Epithelial cell of esophagus (primary cell): ENCODE measurements at regions not wholly inside any gene's neighbourhood (a gene's known extent, or its start where the extent isn't known, plus 50 kb on each side); places are given as distances from the start of the nearest gene placed in this dataset.

Source experiments
- DNase-seq: peaks from one replicate; pipeline ENCODE4 v3.0.0; 2010; ENCODE audit warnings: low read depth
- H3K4me3 ChIP-seq: 2 replicates; pipeline ENCODE4 v1.5.1; 2011; ENCODE audit warnings: mild to moderate bottlenecking, low read length, control low read depth
- TF ChIP-seq, protein P1 (sequence below): IDR thresholded peaks from 2 replicates; pipeline ENCODE4 v1.5.1; 2011; ENCODE audit warnings: low read depth, mild to moderate bottlenecking, low read length, control low read depth, inconsistent platforms; ENCODE audit not compliant: insufficient read depth; ENCODE audit errors: missing control alignments

GRCh38 chr6:126574301-126574700, 234.4 kb downstream of the CENPW start:
- no peak for DNase-seq
- H3K4me3 ChIP-seq: no peak overlapping the region
- TF ChIP-seq, protein P1, sequence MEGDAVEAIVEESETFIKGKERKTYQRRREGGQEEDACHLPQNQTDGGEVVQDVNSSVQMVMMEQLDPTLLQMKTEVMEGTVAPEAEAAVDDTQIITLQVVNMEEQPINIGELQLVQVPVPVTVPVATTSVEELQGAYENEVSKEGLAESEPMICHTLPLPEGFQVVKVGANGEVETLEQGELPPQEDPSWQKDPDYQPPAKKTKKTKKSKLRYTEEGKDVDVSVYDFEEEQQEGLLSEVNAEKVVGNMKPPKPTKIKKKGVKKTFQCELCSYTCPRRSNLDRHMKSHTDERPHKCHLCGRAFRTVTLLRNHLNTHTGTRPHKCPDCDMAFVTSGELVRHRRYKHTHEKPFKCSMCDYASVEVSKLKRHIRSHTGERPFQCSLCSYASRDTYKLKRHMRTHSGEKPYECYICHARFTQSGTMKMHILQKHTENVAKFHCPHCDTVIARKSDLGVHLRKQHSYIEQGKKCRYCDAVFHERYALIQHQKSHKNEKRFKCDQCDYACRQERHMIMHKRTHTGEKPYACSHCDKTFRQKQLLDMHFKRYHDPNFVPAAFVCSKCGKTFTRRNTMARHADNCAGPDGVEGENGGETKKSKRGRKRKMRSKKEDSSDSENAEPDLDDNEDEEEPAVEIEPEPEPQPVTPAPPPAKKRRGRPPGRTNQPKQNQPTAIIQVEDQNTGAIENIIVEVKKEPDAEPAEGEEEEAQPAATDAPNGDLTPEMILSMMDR: no peak

DNA sequence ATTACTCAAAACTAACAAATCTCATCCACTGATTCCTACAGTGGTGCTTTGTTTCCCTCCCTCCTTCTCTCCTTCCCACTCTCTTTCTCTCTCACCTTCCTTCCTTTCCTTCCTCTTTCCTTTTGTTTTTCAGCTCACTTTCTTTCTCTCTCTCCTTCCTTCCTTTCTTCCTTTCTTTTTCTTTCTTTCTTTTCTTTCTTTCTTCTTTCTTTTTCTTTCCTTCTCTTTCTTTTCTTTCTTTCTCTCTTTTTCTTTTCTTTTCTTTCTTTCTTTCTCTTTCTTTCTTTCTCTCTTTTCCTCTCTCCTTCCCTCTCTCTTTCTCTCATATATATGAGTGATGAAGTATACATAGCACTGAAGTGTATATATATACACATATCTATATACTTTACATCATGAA, 241.4 kb downstream of the CENPW start:
- TF ChIP-seq, protein P1: no peak
- no peak overlapping the region for H3K4me3 ChIP-seq
- no peak for DNase-seq

- no peak for DNase-seq
- TF ChIP-seq, protein P1: no peak
- no peak overlapping the region for H3K4me3 ChIP-seq
Measured at GRCh38 chr6:126600258-126600916, 260.5 kb downstream of the CENPW start.

GRCh38 chr6:126603410-126603809, 263.5 kb downstream of the CENPW start:
- no peak overlapping the region for H3K4me3 ChIP-seq
- TF ChIP-seq, protein P1: no peak
- no peak for DNase-seq

GRCh38 chr6:126605089-126605488, 265.2 kb downstream of the CENPW start:
- H3K4me3 ChIP-seq: no peak overlapping the region
- TF ChIP-seq, protein P1: no peak
- no peak for DNase-seq

DNA sequence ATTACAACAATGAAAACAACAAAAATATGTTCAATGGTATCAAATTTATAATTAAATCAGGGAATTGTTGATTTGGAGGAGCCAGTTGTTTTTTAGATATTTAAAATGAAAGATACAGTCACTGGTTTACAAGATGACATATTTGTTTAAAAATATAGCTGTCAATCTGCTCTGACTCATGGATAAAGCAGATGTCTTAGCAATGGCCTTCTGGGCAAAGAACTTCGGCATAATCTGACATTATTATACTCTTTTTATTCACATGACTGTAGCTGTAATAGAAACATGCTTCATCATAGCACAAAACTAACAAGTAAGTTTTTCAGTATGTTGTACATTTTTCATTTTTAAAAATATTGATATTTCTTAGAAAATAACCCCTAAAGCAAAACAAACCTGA, 267.4 kb downstream of the CENPW start:
- no peak overlapping the region for H3K4me3 ChIP-seq
- no peak for DNase-seq
- TF ChIP-seq, protein P1: no peak

DNA sequence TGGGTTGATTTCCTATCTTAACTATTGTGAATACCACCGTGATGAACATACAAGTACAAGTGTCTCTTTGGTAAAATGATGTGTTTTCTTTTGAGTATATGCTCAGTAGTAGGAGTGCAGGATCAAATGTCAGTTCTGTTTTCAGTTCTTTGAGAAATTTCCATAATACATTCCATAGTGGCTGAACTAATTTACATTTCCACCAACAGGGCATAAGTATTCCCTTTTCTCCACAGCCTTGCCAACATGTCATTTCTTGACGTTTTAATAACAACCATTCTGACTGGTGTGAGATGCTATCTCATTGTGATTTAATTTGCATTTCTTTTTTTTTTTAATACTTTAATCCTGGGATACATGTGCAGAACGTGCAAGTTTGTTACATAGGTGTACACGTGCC, 268.8 kb downstream of the CENPW start:
- DNase-seq: no peak
- TF ChIP-seq, protein P1: no peak

More for the DNA sequence above, 268.8 kb downstream of the CENPW start:
- H3K4me3 ChIP-seq: no peak overlapping the region
